ENCODE measurements at regions not wholly inside any gene's neighbourhood (a gene's known extent, or its start where the extent isn't known, plus 50 kb on each side); places are given as distances from the start of the nearest gene placed in this dataset.

GRCh38 chr9:6703898-6704639 is 53.7 kb upstream of the KDM4C start:
- Histone ChIP-seq H3K36me3 (ENCODE audit: control insufficient read depth, insufficient read depth, low read length) (no peaks in the 10 kb centered on the region), H3K27me3 (ENCODE audit: control insufficient read depth, insufficient read depth, low read length) (no peaks in the 10 kb centered on the region), H3K9me3 (ENCODE audit: control insufficient read depth, insufficient read depth, low read length) (no peaks in the 10 kb centered on the region), H3K27ac (ENCODE audit: low read length) (no peak overlapping the region), H3K4me1 (ENCODE audit: control insufficient read depth, insufficient read depth, low read length) (no peaks in the 10 kb centered on the region), H3K4me3 (ENCODE audit: low read length) (peak overlapping the region; percentile 41; the same call in 1 of the 2 replicates)
- DNase-seq (ENCODE audit: low read depth, low spot score), result peak; percentile 90
- no CpG with 5 or more reads among the region's 57 CpGs for WGBS (ENCODE audit: insufficient coverage, insufficient read length)

GRCh38 chr9:6702707-6703106 is 55.1 kb upstream of the KDM4C start:
- Histone ChIP-seq H3K27ac (ENCODE audit: low read length) (no peak overlapping the region), H3K27me3 (ENCODE audit: control insufficient read depth, insufficient read depth, low read length) (no peaks in the 10 kb centered on the region), H3K36me3 (ENCODE audit: control insufficient read depth, insufficient read depth, low read length) (no peaks in the 10 kb centered on the region), H3K4me3 (ENCODE audit: low read length) (no peak overlapping the region), H3K4me1 (ENCODE audit: control insufficient read depth, insufficient read depth, low read length) (no peaks in the 10 kb centered on the region), H3K9me3 (ENCODE audit: control insufficient read depth, insufficient read depth, low read length) (no peaks in the 10 kb centered on the region)
- WGBS (ENCODE audit: insufficient coverage, insufficient read length), result no CpG with 5 or more reads among the region's 7 CpGs
- no peak for DNase-seq (ENCODE audit: low read depth, low spot score)

GRCh38 chr9:6696178-6696577 is 50.6 kb upstream of the GLDC start:
- no peak overlapping the region for H3K4me3 ChIP-seq (ENCODE audit: low read length)
- H3K27ac ChIP-seq (ENCODE audit: low read length), result no peak overlapping the region
- no peaks in the 10 kb centered on the region for H3K36me3 ChIP-seq (ENCODE audit: control insufficient read depth, insufficient read depth, low read length)
- 0 out of 2 replicates have a peak, but pooled peaks cover 2% of the 10 kb centered on the region for H3K4me1 ChIP-seq (ENCODE audit: control insufficient read depth, insufficient read depth, low read length)
- no peaks in the 10 kb centered on the region for H3K9me3 ChIP-seq (ENCODE audit: control insufficient read depth, insufficient read depth, low read length)
- no peak for DNase-seq (ENCODE audit: low read depth, low spot score)
- WGBS (ENCODE audit: insufficient coverage, insufficient read length), result no CpG with 5 or more reads among the region's 9 CpGs
- no peaks in the 10 kb centered on the region for H3K27me3 ChIP-seq (ENCODE audit: control insufficient read depth, insufficient read depth, low read length)

- Histone ChIP-seq H3K9me3 (ENCODE audit: control insufficient read depth, insufficient read depth, low read length) (no peaks in the 10 kb centered on the region), H3K27me3 (ENCODE audit: control insufficient read depth, insufficient read depth, low read length) (no peaks in the 10 kb centered on the region), H3K27ac (ENCODE audit: low read length) (no peak overlapping the region), H3K36me3 (ENCODE audit: control insufficient read depth, insufficient read depth, low read length) (no peaks in the 10 kb centered on the region), H3K4me3 (ENCODE audit: low read length) (no peak overlapping the region), H3K4me1 (ENCODE audit: control insufficient read depth, insufficient read depth, low read length) (0 out of 2 replicates have a peak, but pooled peaks cover 2% of the 10 kb centered on the region)
- no CpG with 5 or more reads among the region's 7 CpGs for WGBS (ENCODE audit: insufficient coverage, insufficient read length)
- no peak for DNase-seq (ENCODE audit: low read depth, low spot score)
These were observed 49.7 kb upstream of the GLDC start for GRCh38 chr9:6695121-6695814.

Data from iPS DF 6.9 (cell line).